HUES48 (cell line): ENCODE measurements at regions not wholly inside any gene's neighbourhood (a gene's known extent, or its start where the extent isn't known, plus 50 kb on each side); places are given as distances from the start of the nearest gene placed in this dataset.

ENCODE experiments used
- H3K27ac ChIP-seq: one replicate; pipeline ENCODE4 v1.7.0; 2013; ENCODE audit warnings: low read depth, low read length, inconsistent platforms
- H3K27me3 ChIP-seq: 2 replicates; pipeline ENCODE4 v1.6.1; 2013; ENCODE audit warnings: mild to moderate bottlenecking, low read length; ENCODE audit not compliant: control insufficient read depth, insufficient read depth
- H3K36me3 ChIP-seq: 2 replicates; pipeline ENCODE4 v1.6.1; 2013; ENCODE audit warnings: low read length; ENCODE audit not compliant: control insufficient read depth, insufficient read depth
- H3K4me1 ChIP-seq: 2 replicates; pipeline ENCODE4 v1.6.1; 2013; ENCODE audit warnings: mild to moderate bottlenecking, low read length; ENCODE audit not compliant: control insufficient read depth, insufficient read depth
- H3K4me3 ChIP-seq: 2 replicates; pipeline ENCODE4 v1.5.1; 2013; ENCODE audit warnings: mild to moderate bottlenecking, low read depth, low read length
- H3K9ac ChIP-seq: 2 replicates; pipeline ENCODE4 v1.6.1; 2013; ENCODE audit warnings: mild to moderate bottlenecking, low read depth, low read length, moderate library complexity
- H3K9me3 ChIP-seq: 2 replicates; pipeline ENCODE4 v1.6.1; 2013; ENCODE audit warnings: low read length; ENCODE audit not compliant: control insufficient read depth, insufficient read depth

DNA sequence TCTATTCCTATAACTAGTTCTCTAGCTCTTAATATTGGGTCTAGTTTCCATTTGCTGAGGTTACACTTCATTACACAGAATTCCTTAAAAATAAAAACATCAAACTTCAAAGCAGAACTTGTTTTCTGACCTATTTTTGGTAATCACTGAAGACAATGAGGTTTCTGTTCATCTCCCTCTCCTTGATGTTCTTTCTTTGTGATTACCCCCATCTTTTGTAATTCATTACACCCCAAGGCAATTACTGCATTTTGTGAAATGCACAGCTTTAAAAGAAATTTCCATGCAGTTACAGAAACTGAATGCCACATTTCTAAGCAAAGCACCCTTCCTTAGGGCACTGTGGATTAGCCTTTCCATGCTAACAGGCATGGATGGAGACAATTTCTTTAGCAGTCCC, 363.2 kb upstream of the RND3 start:
- Histone ChIP-seq H3K4me1 (peaks cover 30% of the 10 kb centered on the region), H3K4me3 (no peak overlapping the region), H3K27ac (no peak overlapping the region), H3K9ac (no peak overlapping the region), H3K27me3 (no peaks in the 10 kb centered on the region), H3K9me3 (0 out of 2 replicates have a peak, but pooled peaks cover 3% of the 10 kb centered on the region), H3K36me3 (no peaks in the 10 kb centered on the region)

DNA sequence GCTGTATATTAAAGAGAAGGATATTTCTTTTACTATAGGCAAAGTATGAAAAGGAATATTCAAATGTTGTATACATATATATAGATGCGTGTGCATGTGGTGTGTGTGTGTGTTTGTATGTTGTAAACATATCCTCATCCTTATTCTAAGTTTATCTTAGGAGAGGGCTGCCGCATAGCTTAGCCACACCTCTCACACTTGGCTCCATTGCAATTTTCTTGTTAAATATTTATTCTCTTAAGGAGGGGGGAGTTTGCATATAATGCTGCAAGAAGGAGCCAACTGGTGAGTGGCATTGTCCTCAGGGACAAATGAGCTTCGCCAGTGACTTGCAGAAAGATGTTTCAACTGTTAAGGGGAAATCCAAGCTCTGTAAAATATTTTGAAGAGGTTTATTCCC, 360.1 kb upstream of the RND3 start:
- Histone ChIP-seq H3K4me1 (peaks cover 30% of the 10 kb centered on the region), H3K27me3 (no peaks in the 10 kb centered on the region), H3K9me3 (no peaks in the 10 kb centered on the region), H3K27ac (no peak overlapping the region), H3K4me3 (no peak overlapping the region), H3K36me3 (no peaks in the 10 kb centered on the region), H3K9ac (no peak overlapping the region)

DNA sequence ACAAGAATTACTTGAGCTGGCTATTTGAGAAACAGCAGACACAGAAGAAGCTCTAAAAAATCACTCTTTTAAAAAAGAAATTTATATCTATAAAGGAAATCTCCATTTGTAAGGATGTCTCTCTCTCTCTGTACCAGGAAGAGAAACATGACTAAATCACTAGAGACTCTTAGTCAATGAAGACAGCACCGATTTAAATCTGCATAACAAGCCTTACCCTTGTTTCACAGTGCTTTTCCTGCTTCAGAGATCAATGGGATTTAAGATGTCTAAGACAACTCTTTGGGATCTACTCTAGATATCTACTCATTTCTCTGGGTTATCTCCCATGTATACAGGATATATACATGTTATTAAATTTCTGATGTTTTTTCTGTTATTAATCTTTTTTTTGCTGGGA, 359.2 kb upstream of the RND3 start:
- Histone ChIP-seq H3K27me3 (no peaks in the 10 kb centered on the region), H3K36me3 (no peaks in the 10 kb centered on the region), H3K9me3 (no peaks in the 10 kb centered on the region), H3K9ac (no peak overlapping the region), H3K27ac (peak overlapping the region; percentile 34), H3K4me3 (no peak overlapping the region), H3K4me1 (peaks cover 30% of the 10 kb centered on the region)

DNA sequence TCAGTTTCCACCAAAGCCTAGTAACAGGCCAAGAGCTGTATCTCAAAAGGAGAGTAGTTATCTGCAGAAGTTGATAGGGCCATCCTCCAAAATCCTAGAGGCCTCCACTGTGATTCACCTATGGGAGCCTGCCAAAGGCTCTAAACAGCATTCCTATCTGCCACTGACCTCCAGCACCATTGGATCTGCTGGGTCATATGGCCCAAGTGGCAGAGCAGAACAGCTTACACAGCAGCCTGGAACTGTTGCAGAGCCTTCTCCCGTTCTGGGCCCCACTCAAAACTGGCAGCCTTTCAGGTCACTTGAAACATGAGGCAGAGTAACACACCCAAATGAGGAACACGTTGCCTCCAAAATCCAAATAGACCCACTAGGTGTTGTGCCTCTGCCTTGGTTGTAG, 345.2 kb upstream of the RND3 start:
- H3K27ac ChIP-seq, result no peak overlapping the region

DNA sequence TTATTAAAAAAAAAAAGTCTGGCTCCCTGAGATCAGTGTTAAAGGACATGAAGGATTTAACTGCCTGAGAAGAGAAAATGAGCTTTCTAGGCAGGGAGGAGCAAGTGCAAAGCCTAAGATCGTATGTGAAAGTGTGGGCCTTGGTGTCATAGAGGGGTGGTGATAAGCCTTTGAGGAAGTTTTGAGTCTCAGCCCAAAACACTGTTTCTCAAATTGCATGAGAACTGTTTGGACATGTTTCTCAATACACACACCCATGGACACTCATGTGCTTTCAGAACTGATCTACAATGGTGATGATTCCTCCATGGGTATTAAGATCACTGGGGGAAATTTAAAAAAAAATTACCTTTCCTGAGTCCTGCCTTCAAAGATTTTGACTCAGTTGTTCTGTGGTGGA, 336.7 kb upstream of the RND3 start:
- H3K9me3 ChIP-seq, result no peaks in the 10 kb centered on the region
- no peak overlapping the region for H3K4me3 ChIP-seq
- H3K4me1 ChIP-seq, result no peaks in the 10 kb centered on the region
- no peaks in the 10 kb centered on the region for H3K36me3 ChIP-seq
- no peak overlapping the region for H3K27ac ChIP-seq
- no peaks in the 10 kb centered on the region for H3K27me3 ChIP-seq
- H3K9ac ChIP-seq, result no peak overlapping the region

More for the DNA sequence above, 345.2 kb upstream of the RND3 start:
- no peaks in the 10 kb centered on the region for H3K9me3 ChIP-seq
- H3K36me3 ChIP-seq, result no peaks in the 10 kb centered on the region
- no peak overlapping the region for H3K4me3 ChIP-seq
- H3K9ac ChIP-seq, result no peak overlapping the region
- no peaks in the 10 kb centered on the region for H3K27me3 ChIP-seq
- H3K4me1 ChIP-seq, result no peaks in the 10 kb centered on the region

DNA sequence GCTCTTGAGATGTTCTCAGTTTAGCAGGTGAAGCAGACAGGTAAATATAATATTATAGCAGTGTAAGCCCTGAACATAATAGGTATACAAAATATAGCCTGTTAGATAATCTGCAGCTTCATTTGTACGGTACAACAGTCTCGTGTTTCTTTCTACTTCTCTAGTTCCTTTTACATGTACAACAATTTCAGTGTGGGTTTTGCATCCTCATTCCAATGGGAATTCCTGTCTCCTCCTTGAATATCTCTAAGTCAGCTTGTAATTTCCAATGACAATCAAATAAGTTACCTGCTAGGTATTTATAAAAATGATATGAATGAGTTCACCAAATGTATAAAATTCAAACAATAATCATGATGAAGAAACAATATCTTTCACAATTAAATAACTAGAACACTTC, 330.0 kb upstream of the RND3 start:
- no peaks in the 10 kb centered on the region for H3K9me3 ChIP-seq
- no peak overlapping the region for H3K4me3 ChIP-seq
- no peaks in the 10 kb centered on the region for H3K27me3 ChIP-seq
- no peak overlapping the region for H3K27ac ChIP-seq
- H3K9ac ChIP-seq, result no peak overlapping the region
- H3K4me1 ChIP-seq, result no peaks in the 10 kb centered on the region
- H3K36me3 ChIP-seq, result no peaks in the 10 kb centered on the region

DNA sequence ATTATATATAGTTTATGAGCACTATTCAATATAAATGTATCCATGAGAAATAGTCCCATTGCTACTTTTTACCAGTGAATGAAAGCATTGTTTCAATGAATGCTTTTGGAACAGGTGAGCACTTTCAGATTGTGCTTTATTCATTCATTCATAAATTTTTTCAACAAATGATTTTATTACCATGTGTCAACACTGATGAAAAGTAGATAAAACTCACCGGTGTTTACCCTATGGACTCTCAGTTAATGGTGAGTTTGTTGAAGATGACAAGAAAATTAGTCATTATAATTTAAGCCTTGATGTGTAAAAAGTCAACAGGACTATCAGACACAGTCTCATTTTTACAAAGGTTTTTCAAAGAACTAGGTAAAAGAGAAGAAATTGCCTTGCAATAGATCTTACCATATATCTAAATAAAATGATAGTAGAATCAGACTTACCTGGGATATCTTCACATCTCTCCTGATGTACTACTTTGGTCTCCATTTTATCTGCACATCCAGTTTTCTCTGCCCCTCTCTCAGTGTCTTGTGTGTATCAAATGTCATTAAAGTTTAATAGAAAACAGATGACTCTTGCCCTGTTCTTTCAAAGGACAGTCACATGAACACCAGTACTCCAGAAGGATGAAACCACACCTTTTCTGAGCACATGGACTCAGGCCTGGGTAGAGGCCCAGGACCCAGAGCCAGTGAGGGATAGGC, 325.3 kb upstream of the RND3 start:
- Histone ChIP-seq H3K4me1 (no peaks in the 10 kb centered on the region), H3K27me3 (no peaks in the 10 kb centered on the region), H3K9me3 (no peaks in the 10 kb centered on the region), H3K4me3 (no peak overlapping the region), H3K27ac (no peak overlapping the region), H3K36me3 (no peaks in the 10 kb centered on the region), H3K9ac (no peak overlapping the region)

DNA sequence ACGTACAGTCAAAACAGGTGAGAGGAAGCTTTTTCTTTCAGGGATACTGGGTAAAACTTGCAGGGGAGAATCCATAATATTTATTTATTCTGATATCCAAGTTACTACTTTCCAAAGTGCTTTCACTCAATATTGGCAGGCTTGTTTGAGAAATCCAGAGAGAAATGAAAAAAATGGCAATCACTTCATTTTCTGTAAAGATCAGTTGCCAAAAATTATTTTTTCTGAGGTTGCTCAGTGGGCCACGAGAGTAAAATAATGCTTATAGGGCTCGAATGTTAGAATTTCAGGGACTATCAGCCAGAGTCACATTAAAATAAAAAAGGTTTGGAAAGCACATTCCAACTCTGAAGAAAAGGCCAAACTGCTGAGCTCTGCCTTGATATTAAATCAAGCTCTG, 324.6 kb upstream of the RND3 start:
- no peak overlapping the region for H3K27ac ChIP-seq
- H3K36me3 ChIP-seq, result no peaks in the 10 kb centered on the region
- no peaks in the 10 kb centered on the region for H3K4me1 ChIP-seq
- no peak overlapping the region for H3K9ac ChIP-seq
- no peaks in the 10 kb centered on the region for H3K27me3 ChIP-seq
- no peaks in the 10 kb centered on the region for H3K9me3 ChIP-seq
- no peak overlapping the region for H3K4me3 ChIP-seq

DNA sequence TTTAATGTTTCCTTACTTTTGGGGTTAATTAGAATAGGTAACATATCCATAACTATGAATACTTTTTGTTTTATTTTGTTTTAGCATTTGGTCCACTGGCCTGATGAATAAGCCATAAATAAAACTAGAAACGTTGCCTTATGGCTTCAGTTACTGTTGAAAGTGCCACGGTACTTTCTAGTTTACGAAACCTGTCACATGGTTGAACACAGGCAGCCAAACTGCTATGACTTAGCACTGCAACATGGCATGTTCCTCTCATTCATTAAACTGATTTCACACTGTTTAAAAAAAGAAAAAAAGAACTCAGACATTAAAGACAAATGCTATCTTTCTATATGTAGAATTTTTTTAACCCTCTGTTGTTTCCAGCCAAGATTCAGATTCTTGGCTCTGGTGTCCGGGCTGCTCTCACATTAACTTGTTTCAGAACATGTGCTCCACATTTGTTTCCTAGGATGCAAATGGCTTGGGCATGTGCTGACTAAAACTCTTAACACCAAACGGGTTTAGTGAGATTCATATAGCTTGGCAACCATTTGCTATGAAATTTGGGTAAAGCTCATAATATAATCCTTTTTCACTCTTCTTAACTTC, 323.9 kb upstream of the RND3 start:
- Histone ChIP-seq H3K4me3 (no peak overlapping the region), H3K27ac (no peak overlapping the region), H3K4me1 (no peaks in the 10 kb centered on the region), H3K9me3 (no peaks in the 10 kb centered on the region), H3K36me3 (no peaks in the 10 kb centered on the region), H3K9ac (no peak overlapping the region), H3K27me3 (no peaks in the 10 kb centered on the region)

DNA sequence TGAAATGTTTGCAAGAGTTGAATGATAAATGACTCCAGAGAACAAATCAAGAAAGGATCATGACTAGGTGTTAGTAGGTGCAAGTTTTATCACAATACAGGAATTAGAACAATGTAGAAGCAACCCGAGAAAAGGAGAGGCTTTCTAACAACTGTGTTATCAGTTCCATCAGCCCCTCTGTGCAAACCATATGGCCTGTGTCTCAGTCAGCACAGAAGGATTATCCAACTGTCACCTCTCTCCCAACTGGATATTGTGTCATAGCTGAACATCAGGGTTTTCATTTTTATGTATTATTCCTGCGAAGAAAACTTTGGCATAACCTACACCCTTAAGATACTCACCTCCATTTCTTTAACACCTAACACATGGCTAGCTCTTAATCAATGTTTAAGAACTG, 321.6 kb upstream of the RND3 start:
- Histone ChIP-seq H3K36me3 (no peaks in the 10 kb centered on the region), H3K4me3 (no peak overlapping the region), H3K27ac (no peak overlapping the region), H3K9me3 (no peaks in the 10 kb centered on the region), H3K4me1 (no peaks in the 10 kb centered on the region), H3K9ac (no peak overlapping the region), H3K27me3 (no peaks in the 10 kb centered on the region)

DNA sequence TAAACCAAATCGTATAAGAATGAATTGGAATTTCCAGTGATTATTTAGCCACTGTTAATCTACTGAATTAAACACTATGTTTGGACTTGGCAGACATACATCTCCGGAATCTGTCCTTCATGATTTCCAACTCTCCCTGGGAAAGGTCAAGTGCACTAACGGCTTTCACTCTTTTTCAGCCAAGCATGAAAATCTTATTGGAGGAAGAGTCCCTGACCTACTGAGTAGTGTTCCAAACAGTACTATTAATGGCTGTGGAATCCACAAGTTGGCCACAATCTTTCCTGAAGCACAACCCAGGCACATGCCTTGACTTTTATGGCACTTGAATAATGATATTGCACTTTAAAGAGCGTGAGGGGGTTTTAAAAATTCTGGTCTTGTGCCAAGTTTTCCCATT, 318.9 kb upstream of the RND3 start:
- no peaks in the 10 kb centered on the region for H3K4me1 ChIP-seq
- H3K27me3 ChIP-seq, result no peaks in the 10 kb centered on the region
- H3K36me3 ChIP-seq, result no peaks in the 10 kb centered on the region
- no peak overlapping the region for H3K9ac ChIP-seq
- no peak overlapping the region for H3K4me3 ChIP-seq
- H3K9me3 ChIP-seq, result 0 out of 2 replicates have a peak, but pooled peaks cover 3% of the 10 kb centered on the region
- no peak overlapping the region for H3K27ac ChIP-seq
